NB4 (cell line): ENCODE measurements at regions not wholly inside any gene's neighbourhood (a gene's known extent, or its start where the extent isn't known, plus 50 kb on each side); places are given as distances from the start of the nearest gene placed in this dataset.

ENCODE experiments used
- CTCF ChIP-seq: IDR thresholded peaks from one replicate; pipeline ENCODE4 v1.5.1; 2012; ENCODE audit warnings: low read depth, low read length
- MAX ChIP-seq: IDR thresholded peaks from 2 replicates; pipeline ENCODE4 v1.6.1; 2011; ENCODE audit warnings: low read depth, low read length
- MYC ChIP-seq: IDR thresholded peaks from 2 replicates; pipeline ENCODE4 v1.6.1; 2011; ENCODE audit warnings: low read depth, low read length
- POLR2A ChIP-seq: IDR thresholded peaks from 2 replicates; pipeline ENCODE4 v1.6.1; 2011; ENCODE audit warnings: mild to moderate bottlenecking; ENCODE audit not compliant: insufficient read length; ENCODE audit errors: extremely low read depth

- TF ChIP-seq CTCF = no peak
- TF ChIP-seq POLR2A = no peak
- no peak for TF ChIP-seq MYC
- TF ChIP-seq MAX = no peak
Observed at GRCh38 chr3:168991803-168992202, 671.7 kb downstream of the MECOM start.
